PFSK-1 (cell line): ENCODE measurements at regions not wholly inside any gene's neighbourhood (a gene's known extent, or its start where the extent isn't known, plus 50 kb on each side); places are given as distances from the start of the nearest gene placed in this dataset.

Source experiments
- SIN3A ChIP-seq: IDR thresholded peaks from 2 replicates; pipeline ENCODE4 v1.6.1; 2012; ENCODE audit warnings: mild to moderate bottlenecking, low read length, moderate library complexity, borderline replicate concordance; ENCODE audit not compliant: insufficient read depth
- TAF1 ChIP-seq: IDR thresholded peaks from 2 replicates; pipeline ENCODE4 v1.6.1; 2012; ENCODE audit warnings: low read length, control low read depth, borderline replicate concordance; ENCODE audit not compliant: insufficient read depth
- TF ChIP-seq, protein P1 (sequence below), 2 experiments: IDR thresholded peaks; 2 replicates each; pipeline versions ENCODE4 v1.6.1 to v1.8.0; 2011 to 2012; ENCODE audit warnings: low read depth in 2 of 2, low read length in 2 of 2, control low read depth in 1 of 2, inconsistent platforms in 1 of 2, mild to moderate bottlenecking in 1 of 2, moderate library complexity in 1 of 2; ENCODE audit not compliant: insufficient read depth in 1 of 2

DNA sequence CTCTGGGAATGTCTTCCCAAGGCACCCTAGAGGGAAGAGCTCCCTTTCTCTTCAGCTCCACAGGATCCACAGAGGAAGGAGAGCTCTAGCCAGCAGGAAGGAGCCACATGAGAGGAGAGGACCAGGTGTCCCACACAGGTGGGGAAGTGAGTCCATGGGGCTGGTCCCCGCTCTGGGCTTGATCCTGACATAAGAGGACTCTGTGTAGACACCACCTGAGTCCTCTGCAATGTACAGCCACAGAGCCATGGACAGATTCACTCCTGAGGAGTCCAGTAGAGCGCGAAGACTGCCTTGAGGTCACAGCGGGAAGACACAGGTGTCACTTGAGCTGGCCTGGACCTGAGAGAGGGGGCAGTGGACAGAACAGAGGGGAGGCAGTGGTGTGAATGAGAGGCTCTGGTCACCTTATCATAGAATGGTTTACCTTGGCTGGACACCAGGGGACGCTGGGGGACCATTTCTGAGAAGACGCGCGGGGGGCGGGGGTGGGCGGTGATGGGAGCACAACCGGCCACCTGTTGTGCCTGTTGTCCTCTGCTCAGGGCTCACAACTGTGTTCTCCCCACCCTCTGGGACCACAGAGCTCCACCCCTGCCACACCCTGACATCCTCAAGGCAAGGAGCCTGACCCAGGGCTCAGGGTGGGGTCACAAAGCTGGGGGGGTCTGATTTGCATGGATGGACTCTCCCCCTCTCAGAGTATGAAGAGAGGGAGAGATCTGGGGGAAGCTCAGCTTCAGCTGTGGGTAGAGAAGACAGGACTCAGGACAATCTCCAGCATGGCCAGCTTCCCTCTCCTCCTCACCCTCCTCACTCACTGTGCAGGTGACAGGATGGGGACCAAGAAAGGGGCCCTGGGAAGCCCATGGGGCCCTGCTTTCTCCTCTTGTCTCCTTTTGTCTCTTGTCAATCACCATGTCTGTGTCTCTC lies 128.2 kb downstream of the ZNF280B start:
- TF ChIP-seq, protein P1, sequence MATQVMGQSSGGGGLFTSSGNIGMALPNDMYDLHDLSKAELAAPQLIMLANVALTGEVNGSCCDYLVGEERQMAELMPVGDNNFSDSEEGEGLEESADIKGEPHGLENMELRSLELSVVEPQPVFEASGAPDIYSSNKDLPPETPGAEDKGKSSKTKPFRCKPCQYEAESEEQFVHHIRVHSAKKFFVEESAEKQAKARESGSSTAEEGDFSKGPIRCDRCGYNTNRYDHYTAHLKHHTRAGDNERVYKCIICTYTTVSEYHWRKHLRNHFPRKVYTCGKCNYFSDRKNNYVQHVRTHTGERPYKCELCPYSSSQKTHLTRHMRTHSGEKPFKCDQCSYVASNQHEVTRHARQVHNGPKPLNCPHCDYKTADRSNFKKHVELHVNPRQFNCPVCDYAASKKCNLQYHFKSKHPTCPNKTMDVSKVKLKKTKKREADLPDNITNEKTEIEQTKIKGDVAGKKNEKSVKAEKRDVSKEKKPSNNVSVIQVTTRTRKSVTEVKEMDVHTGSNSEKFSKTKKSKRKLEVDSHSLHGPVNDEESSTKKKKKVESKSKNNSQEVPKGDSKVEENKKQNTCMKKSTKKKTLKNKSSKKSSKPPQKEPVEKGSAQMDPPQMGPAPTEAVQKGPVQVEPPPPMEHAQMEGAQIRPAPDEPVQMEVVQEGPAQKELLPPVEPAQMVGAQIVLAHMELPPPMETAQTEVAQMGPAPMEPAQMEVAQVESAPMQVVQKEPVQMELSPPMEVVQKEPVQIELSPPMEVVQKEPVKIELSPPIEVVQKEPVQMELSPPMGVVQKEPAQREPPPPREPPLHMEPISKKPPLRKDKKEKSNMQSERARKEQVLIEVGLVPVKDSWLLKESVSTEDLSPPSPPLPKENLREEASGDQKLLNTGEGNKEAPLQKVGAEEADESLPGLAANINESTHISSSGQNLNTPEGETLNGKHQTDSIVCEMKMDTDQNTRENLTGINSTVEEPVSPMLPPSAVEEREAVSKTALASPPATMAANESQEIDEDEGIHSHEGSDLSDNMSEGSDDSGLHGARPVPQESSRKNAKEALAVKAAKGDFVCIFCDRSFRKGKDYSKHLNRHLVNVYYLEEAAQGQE (IDR thresholded peaks at IDR 0.05; ENCODE audit: insufficient read depth in 1 of 2, low read depth in 2 of 2, low read length in 2 of 2), result no peak
- no peak for TF ChIP-seq SIN3A
- TF ChIP-seq TAF1, result no peak
